AG04450 (cell line): ENCODE measurements at regions not wholly inside any gene's neighbourhood (a gene's known extent, or its start where the extent isn't known, plus 50 kb on each side); places are given as distances from the start of the nearest gene placed in this dataset.

ENCODE experiments used
- CTCF ChIA-PET: fragments of 300-600, 350-600 bp; formaldehyde crosslinking; extraction: SDS; loops from one replicate; lab custom pipeline; 2022; ENCODE audit warnings: antibody characterized with exemption, inconsistent platforms; lab: Charles Lee
- POLR2A ChIA-PET: fragments of 350-600 bp; formaldehyde crosslinking; extraction: SDS; loops from one replicate; lab custom pipeline; 2021; ENCODE audit warnings: antibody characterized with exemption, inconsistent platforms; lab: Yijun Ruan, JAX
- DNase-seq: peaks from one replicate; pipeline ENCODE4 v3.0.0-alpha.2; 2011; ENCODE audit warnings: low read depth, low spot score
- H3K27ac ChIP-seq: one replicate; pipeline ENCODE4 v1.5.1; 2012; ENCODE audit warnings: low read depth, low read length, control low read depth
- H3K27me3 ChIP-seq: one replicate; pipeline ENCODE4 v1.6.0; 2012; ENCODE audit warnings: low read length; ENCODE audit not compliant: control insufficient read depth, insufficient read depth
- H3K4me3 ChIP-seq: 2 replicates; pipeline ENCODE4 v1.5.1; 2011; ENCODE audit warnings: mild to moderate bottlenecking, low read depth, low read length, control low read depth
- H3K9me3 ChIP-seq: 2 replicates; pipeline ENCODE4 v1.5.1; 2012; ENCODE audit warnings: low read length; ENCODE audit not compliant: control insufficient read depth, insufficient read depth
- TF ChIP-seq, protein P1 (sequence below): IDR thresholded peaks from 2 replicates; pipeline ENCODE4 v1.5.1; 2011; ENCODE audit warnings: low read depth, low read length, control low read depth, inconsistent platforms

DNA sequence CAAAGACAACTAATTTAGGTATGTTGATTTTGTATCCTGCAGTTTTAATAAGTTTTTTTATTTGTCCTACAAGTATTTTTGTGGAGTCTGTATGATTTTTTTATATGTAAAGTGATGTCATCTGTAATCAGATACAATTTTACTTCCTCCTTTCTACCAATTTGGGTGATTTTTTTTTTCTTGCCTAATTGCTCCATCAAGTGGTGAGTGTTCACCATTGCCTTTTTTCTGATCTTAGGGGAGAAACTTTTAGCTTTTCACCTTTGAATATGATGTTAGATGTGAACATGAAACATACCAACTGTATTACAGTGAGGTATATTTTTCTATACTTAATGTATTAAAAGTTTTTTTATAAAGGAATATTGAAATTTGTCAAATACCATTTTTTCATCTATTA is 362.3 kb downstream of the PABPC4L start:
- H3K4me3 ChIP-seq: no peak overlapping the region
- TF ChIP-seq, protein P1, sequence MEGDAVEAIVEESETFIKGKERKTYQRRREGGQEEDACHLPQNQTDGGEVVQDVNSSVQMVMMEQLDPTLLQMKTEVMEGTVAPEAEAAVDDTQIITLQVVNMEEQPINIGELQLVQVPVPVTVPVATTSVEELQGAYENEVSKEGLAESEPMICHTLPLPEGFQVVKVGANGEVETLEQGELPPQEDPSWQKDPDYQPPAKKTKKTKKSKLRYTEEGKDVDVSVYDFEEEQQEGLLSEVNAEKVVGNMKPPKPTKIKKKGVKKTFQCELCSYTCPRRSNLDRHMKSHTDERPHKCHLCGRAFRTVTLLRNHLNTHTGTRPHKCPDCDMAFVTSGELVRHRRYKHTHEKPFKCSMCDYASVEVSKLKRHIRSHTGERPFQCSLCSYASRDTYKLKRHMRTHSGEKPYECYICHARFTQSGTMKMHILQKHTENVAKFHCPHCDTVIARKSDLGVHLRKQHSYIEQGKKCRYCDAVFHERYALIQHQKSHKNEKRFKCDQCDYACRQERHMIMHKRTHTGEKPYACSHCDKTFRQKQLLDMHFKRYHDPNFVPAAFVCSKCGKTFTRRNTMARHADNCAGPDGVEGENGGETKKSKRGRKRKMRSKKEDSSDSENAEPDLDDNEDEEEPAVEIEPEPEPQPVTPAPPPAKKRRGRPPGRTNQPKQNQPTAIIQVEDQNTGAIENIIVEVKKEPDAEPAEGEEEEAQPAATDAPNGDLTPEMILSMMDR: peak; percentile 31; the same call in 1 of the 2 replicates
- H3K27me3 ChIP-seq: no peaks in the 10 kb centered on the region
- no peak overlapping the region for H3K27ac ChIP-seq
- POLR2A ChIA-PET: no interaction called here
- DNase-seq: no peak
- H3K9me3 ChIP-seq: 0 out of 2 replicates have a peak, but pooled peaks cover 2% of the 10 kb centered on the region
- CTCF ChIA-PET: interaction anchor here (0.5 to 2.8 kb wide), 3 partner anchors 44 to 693 kb away, joined by 3 to 23 read pairs (median 11); no protein-coding TSS in a partner anchor

DNA sequence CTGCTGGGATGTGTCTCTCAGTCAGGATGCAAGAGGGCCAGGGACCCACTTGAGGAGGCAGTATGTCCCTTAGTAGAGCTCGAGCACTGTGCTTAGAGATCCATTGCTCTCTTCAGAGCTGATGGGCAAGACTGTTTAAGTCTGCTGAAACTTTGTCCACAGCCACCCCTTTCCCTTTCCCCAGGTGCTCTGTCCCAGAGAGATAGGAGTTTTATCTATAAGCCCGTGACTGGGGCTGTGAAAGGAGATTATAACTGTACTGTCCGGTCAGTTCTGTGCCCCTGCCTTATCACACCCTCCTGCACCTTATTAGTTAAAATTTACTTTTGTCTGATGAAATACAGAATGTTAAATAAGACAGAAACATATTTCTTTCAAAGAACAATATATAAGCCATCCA is 378.4 kb downstream of the PABPC4L start:
- DNase-seq: no peak
- Histone ChIP-seq H3K4me3 (no peak overlapping the region), H3K9me3 (no peaks in the 10 kb centered on the region), H3K27me3 (no peaks in the 10 kb centered on the region), H3K27ac (no peak overlapping the region)
- CTCF ChIA-PET: no interaction called here
- TF ChIP-seq, protein P1: no peak
- POLR2A ChIA-PET: no interaction called here

DNA sequence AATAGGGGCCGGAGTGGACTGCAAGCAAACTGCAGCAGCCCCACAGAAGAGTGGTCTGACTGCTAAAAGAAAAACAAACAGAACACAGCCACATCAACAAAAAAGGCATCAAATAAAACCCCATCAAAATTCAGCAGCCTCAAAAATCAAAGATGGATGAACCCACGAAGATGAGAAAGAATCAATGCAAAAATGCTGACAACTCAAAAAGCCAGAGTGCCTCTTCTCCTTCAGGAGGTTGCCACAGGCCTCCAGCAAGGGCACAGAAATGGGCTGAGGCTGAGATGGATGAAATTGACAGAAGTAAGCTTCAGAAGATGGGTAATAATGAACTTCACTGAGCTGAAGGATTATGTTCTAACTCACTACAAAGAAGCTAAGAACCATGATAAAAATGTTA is 388.6 kb downstream of the PABPC4L start:
- Histone ChIP-seq H3K4me3 (no peak overlapping the region), H3K27ac (no peak overlapping the region), H3K27me3 (no peaks in the 10 kb centered on the region), H3K9me3 (no peaks in the 10 kb centered on the region)
- ChIA-PET POLR2A (no interaction called here), CTCF (no interaction called here)
- TF ChIP-seq, protein P1: no peak
- DNase-seq: no peak

DNA sequence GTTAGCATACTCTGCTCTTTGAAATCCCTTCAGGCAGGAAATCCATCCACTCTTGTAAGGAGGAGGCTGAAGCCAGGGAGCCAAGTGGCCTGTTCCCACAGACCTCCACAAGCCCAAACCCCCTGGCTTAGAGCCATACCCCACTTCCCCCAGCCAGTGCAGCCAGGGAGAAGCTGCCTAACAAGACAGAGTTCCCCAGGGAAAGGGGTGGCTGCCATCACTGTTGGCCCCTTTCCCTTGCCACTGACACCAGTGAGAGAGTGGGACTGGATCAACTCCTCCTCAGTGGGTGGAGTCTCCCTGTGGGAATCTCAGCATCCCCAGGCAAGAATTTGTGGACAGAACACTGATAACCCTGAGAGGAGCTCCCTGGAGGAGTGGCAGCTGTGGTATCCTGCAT is 389.4 kb downstream of the PABPC4L start:
- no peak overlapping the region for H3K4me3 ChIP-seq
- TF ChIP-seq, protein P1: no peak

DNA sequence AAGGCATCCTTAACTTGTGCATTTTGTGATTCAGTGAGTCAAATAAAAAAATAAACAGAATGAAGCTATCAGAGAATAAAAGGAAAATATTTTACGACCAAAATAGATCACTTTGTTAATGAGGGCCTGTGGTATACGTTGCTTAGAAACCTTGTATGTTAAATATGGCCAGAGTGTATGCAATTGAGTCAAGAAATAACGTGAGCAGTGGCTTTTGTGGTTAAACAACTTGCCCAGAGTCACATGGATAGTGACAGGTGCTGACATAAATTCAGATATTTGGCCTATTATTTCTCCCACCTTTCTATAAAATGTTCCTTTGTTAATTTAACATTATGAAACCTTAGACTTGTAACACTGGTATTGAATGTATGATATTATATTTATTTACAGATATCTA is 393.4 kb downstream of the PABPC4L start:
- no peak overlapping the region for H3K4me3 ChIP-seq
- TF ChIP-seq, protein P1: no peak
- no peak overlapping the region for H3K27ac ChIP-seq
- no peaks in the 10 kb centered on the region for H3K27me3 ChIP-seq
- ChIA-PET POLR2A (no interaction called here), CTCF (no interaction called here)
- no peaks in the 10 kb centered on the region for H3K9me3 ChIP-seq
- no peak for DNase-seq

More for the DNA sequence above, 389.4 kb downstream of the PABPC4L start:
- no peak overlapping the region for H3K27ac ChIP-seq
- POLR2A ChIA-PET: no interaction called here
- no peak for DNase-seq
- H3K9me3 ChIP-seq: no peaks in the 10 kb centered on the region
- CTCF ChIA-PET: no interaction called here
- no peaks in the 10 kb centered on the region for H3K27me3 ChIP-seq
